CD4-positive, alpha-beta T cell treated with Interleukin-6 at 100 ng/mL for 8 hours (primary cell): ENCODE measurements at regions not wholly inside any gene's neighbourhood (a gene's known extent, or its start where the extent isn't known, plus 50 kb on each side); places are given as distances from the start of the nearest gene placed in this dataset.
"Not testable (repeated sequence)": the region's sequence is repeated elsewhere in the genome, so short reads cannot be mapped to it uniquely, and the experiment has no call there.

Experiments used
- DNase-seq: peaks from one replicate; pipeline ENCODE4 v3.0.0-alpha.2; 2020; ENCODE audit warnings: mixed read lengths, low spot score

GRCh38 chr7:121497545-121497944 is 101.4 kb upstream of the FAM3C start:
- DNase-seq: not testable (repeated sequence)

- DNase-seq: no peak
Observed at GRCh38 chr7:121494516-121494915, 98.4 kb upstream of the FAM3C start.

- no peak for DNase-seq
Observed at GRCh38 chr7:121493553-121493952, 97.4 kb upstream of the FAM3C start.

- DNase-seq: no peak
Observed at GRCh38 chr7:121490309-121490708, 94.2 kb upstream of the FAM3C start.

GRCh38 chr7:121489440-121489839 is 93.3 kb upstream of the FAM3C start:
- DNase-seq: no peak

GRCh38 chr7:121488111-121488650 is 92.1 kb upstream of the FAM3C start:
- DNase-seq: no peak

GRCh38 chr7:121486590-121486989 is 90.5 kb upstream of the FAM3C start:
- DNase-seq: no peak

- no peak for DNase-seq
Observed at GRCh38 chr7:121485467-121486243, 89.5 kb upstream of the FAM3C start.

- DNase-seq: no peak
Observed at GRCh38 chr7:121484089-121484763, 88.1 kb upstream of the FAM3C start.

GRCh38 chr7:121480566-121481335 is 84.6 kb upstream of the FAM3C start:
- DNase-seq: no peak

GRCh38 chr7:121480058-121480457 is 84.0 kb upstream of the FAM3C start:
- no peak for DNase-seq

- no peak for DNase-seq
Observed at GRCh38 chr7:121479466-121479865, 83.4 kb upstream of the FAM3C start.

GRCh38 chr7:121475806-121476205 is 79.7 kb upstream of the FAM3C start:
- DNase-seq: no peak

GRCh38 chr7:121474301-121474673 is 78.2 kb upstream of the FAM3C start:
- DNase-seq: no peak

GRCh38 chr7:121473645-121474300 is 77.7 kb upstream of the FAM3C start:
- no peak for DNase-seq

GRCh38 chr7:121466455-121466854 is 70.3 kb upstream of the FAM3C start:
- no peak for DNase-seq

- no peak for DNase-seq
Observed at GRCh38 chr7:121459148-121459547, 63.0 kb upstream of the FAM3C start.

GRCh38 chr7:121456785-121457359 is 60.8 kb upstream of the FAM3C start:
- DNase-seq: no peak

- no peak for DNase-seq
Observed at GRCh38 chr7:121456015-121456414, 59.9 kb upstream of the FAM3C start.

GRCh38 chr7:121452389-121452788 is 56.3 kb upstream of the FAM3C start:
- no peak for DNase-seq

- DNase-seq: no peak
Observed at GRCh38 chr7:121451367-121452094, 55.4 kb upstream of the FAM3C start.
